ENCODE measurements at regions not wholly inside any gene's neighbourhood (a gene's known extent, or its start where the extent isn't known, plus 50 kb on each side); places are given as distances from the start of the nearest gene placed in this dataset.

DNA sequence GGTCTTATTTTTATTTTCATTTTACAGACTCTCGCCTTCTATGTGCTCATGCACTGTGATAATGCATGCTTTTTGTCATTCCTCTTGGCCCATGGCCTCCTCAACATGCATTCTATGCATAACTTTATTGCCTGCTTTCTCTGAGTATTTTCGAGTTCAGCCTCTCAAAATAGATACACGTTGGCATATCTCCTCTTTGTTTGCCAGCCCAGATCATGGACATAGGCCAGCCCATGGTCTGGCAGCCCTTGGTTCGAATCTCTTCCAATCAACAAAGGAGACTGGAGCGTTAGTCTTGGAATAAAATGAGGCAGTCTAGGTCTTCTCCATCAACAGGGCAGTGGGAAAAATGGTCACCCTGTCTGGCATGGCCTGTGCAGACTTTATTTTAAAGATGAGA is 279.5 kb upstream of the ADAMTS16 start:
- TF ChIP-seq ARNT (IDR thresholded peaks at IDR 0.05) (no peak), L3MBTL2 (conservative IDR thresholded peaks at IDR 0.05) (no peak), BHLHE40 (IDR thresholded peaks at IDR 0.05; ENCODE audit: borderline replicate concordance) (no peak), FOXA1 (IDR thresholded peaks at IDR 0.05) (no peak), SP1 (IDR thresholded peaks at IDR 0.05) (no peak), TARDBP (IDR thresholded peaks at IDR 0.05) (no peak)

Measured in HEK293T (cell line).